ENCODE measurements at regions not wholly inside any gene's neighbourhood (a gene's known extent, or its start where the extent isn't known, plus 50 kb on each side); places are given as distances from the start of the nearest gene placed in this dataset.
"Not testable (repeated sequence)": the region's sequence is repeated elsewhere in the genome, so short reads cannot be mapped to it uniquely, and the experiment has no call there.

GRCh38 chrX:790783-791360, 160.3 kb downstream of the SHOX start:
- H3K4me3 ChIP-seq (ENCODE audit: low read length), result no peak overlapping the region
- DNase-seq (ENCODE audit: low read depth, low spot score), result no peak

DNA sequence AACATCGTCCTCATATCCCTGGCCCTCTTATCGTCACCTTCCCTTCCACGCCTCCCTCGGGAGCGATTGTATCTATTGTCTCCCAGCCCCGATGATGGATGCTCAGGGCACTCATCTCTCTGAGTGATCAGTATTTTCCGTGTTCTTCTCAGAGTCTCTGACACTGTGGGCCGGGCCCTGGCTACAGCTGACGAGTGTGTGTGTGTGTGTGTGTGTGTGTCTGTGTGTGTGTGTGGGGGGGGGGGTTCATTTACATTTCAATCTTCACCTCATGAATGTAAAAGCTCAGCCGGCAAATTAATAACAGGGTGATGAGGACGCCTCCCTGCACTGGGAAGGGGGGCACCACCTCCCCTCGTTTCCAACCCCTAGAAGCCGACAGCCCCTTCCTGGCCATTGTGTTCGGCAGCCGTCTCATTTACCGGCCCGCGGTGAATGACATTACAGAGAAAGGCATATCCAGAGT, 159.5 kb downstream of the SHOX start:
- DNase-seq (ENCODE audit: low read depth, low spot score), result no peak
- no peak overlapping the region for H3K4me3 ChIP-seq (ENCODE audit: low read length)

DNA sequence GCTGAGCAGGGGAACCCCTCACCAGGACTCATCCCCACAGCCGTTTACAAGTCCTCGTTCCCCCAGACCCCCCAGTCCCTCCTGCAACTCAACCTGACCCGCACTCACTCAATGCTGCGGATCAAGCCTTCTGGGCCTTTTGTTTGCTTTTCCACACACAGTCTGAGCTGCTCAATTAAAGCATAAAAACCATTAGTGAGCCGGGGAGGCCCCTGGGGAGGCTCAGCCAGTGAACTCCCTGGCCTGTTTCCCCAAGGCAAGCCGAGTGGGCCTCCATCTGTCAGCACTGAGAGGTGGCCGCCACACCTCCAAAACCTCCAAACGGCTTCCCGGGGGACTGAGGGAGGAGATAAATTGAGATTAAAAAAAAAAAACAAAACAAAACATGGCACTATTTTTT, 158.5 kb downstream of the SHOX start:
- DNase-seq (ENCODE audit: low read depth, low spot score), result no peak
- H3K4me3 ChIP-seq (ENCODE audit: low read length), result no peak overlapping the region

DNA sequence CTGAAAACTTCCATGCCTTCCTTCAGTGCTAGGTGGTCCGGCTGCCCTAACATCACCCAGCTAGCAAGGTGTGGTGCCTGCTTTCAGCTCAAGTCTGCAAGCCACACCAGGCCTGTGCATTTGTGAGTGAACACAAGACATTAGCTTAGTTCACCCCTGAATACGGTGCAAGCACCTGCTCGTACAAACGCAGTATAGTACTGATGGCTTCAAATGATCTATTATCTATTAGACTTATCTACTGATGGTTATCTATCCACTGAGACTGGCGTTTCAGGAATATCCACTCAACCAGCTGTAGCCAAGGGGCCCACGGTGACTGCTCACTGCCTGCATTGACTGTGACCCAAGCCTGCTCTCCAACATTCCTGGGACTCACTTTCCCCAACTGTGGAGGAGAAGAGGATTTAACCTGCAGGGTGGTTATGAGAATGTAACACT, 155.9 kb downstream of the SHOX start:
- no peak overlapping the region for H3K4me3 ChIP-seq (ENCODE audit: low read length)
- DNase-seq (ENCODE audit: low read depth, low spot score), result no peak

- H3K4me3 ChIP-seq (ENCODE audit: low read length), result no peak overlapping the region
- no peak for DNase-seq (ENCODE audit: low read depth, low spot score)
Observed at GRCh38 chrX:784829-785228, 154.2 kb downstream of the SHOX start.

DNA sequence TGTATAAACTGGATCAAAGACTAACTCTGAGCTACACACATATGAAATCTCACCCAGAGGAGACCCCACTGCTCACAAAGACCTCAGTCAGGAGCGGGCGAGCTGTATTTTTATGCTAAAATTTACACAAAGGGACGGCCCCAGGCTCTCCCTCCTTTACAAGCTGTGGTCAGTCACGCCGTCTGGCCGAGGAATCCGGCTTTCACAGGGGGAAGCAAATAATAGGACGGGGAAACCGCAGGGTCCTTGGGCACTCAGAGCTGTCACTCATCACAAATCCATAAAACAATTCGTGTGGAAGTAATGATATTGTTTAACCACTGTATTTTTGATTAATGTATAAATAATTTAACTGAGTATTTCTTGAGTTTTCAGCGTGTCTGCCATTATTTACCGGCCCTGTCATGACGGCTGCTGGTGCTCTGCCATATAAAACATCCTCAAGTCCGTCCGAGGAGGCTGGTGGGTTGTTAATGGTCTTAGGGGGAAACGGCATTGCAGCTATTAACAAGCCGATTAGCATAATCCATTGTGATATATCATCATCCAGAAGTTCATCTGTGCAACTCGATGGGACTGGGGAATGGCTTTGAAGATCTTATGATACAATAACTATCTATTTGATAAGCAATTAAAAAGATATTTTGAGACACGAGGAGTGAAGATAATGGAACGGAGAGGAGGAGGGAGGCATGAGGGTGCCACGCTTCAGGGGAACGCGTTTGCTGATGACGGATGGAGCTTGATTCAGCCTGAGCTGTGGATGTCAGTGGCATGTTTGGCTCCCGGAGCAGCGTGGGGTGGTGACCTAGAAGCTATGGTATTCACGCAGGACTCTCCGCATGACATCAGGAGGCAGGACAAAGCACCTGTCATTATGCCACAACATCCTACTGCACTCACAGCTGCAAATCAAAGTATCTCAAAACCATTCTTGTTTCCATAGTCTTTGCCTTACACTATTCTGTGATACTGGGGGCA, 150.9 kb downstream of the SHOX start:
- H3K4me3 ChIP-seq (ENCODE audit: low read length), result no peak overlapping the region
- DNase-seq (ENCODE audit: low read depth, low spot score), result no peak

DNA sequence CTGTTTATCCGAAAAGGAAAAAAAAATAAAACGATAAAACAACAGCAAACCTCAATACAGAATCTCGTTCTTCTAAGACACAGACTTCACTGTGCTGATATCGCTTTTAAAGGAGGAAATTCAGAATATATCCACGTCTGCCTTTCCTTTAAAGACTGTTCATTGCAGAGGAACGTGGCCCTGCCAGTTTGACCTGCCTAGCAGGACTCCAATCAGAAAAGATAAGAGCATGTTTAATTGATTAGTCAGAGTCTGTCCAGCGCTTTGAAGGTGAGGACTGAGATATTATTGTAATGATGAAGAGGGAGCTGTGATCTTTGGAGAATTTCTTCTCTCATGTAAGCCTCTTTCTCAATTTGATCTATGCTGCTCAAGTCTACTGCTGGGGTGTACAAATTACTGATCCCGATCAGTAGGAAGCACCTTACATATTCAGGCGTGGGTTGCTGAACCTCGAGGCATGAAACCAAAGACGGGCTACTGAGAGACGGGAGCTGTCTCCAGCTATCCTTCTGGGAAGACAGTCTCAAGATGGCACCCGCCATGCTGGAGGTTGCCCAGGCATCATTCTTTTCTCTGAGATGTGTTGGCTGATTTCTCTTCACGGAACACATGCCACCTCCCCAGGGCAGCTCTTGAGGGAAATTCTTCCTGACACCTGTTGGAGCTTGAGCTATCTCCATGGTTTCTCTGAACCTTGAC, 146.1 kb downstream of the SHOX start:
- no peak overlapping the region for H3K4me3 ChIP-seq (ENCODE audit: low read length)
- no peak for DNase-seq (ENCODE audit: low read depth, low spot score)

GRCh38 chrX:776061-776460, 145.5 kb downstream of the SHOX start:
- DNase-seq (ENCODE audit: low read depth, low spot score), result no peak

GRCh38 chrX:774536-774935, 143.9 kb downstream of the SHOX start:
- no peak for DNase-seq (ENCODE audit: low read depth, low spot score)
- no peak overlapping the region for H3K4me3 ChIP-seq (ENCODE audit: low read length)

More at GRCh38 chrX:776061-776460, 145.5 kb downstream of the SHOX start:
- H3K4me3 ChIP-seq (ENCODE audit: low read length), result no peak overlapping the region

DNA sequence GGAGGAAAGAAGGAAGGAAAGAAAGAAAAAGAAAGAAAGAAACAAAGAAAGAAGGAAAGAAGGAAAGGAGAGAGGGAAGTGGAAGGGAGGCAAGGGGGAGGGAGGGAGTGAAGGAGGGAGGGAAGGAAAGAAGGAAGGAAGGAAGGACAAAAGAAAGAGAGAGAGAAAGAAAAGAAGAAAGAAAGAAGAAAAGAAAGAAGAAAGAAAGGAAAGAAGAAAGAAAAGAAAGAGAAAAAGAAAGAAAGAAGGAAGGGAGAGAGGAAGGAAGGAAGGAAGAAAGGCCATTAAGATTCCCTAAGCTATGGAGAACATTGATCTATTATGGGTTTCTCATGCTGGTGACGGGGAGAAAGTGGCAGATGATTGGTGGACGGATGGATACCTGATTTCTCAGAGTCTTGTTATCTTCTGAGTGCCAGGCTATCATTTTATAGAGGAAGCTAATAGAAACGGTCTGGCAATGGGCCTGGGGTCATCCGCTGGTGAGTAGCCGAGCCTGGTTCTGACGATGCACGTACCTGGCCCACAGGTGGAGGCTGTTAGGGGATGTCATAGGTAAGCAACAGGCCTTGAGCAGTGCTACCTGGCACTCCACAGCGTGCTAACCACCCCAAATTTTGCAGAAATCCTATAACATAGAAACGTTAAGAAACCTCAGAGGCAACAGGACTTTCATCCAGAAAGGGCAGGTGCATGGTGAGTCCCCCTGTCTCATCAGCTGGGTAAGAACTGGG, 142.9 kb downstream of the SHOX start:
- H3K4me3 ChIP-seq (ENCODE audit: low read length), result no peak overlapping the region
- no peak for DNase-seq (ENCODE audit: low read depth, low spot score)

GRCh38 chrX:771536-771935, 140.9 kb downstream of the SHOX start:
- no peak overlapping the region for H3K4me3 ChIP-seq (ENCODE audit: low read length)
- no peak for DNase-seq (ENCODE audit: low read depth, low spot score)

DNA sequence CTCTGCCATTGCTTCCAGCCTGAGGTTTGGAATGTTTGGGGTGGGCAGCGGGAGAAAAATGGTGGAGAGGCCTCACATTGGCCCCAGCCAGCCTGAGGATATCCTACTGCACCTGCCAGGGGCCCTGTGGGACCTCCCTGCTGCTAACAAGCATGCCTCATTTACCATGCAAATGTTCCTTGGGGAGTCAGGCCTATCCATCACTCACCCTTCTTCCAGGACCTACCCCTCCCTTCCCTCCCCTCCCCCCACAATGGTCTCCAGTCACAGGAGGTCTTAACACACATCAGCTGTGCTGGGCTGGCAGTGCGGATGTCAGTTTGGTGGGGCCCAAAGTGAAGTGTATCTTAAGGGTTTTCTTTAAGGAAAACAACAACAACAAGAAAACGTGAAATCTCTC, 139.2 kb downstream of the SHOX start:
- no peak overlapping the region for H3K4me3 ChIP-seq (ENCODE audit: low read length)
- DNase-seq (ENCODE audit: low read depth, low spot score), result no peak

DNA sequence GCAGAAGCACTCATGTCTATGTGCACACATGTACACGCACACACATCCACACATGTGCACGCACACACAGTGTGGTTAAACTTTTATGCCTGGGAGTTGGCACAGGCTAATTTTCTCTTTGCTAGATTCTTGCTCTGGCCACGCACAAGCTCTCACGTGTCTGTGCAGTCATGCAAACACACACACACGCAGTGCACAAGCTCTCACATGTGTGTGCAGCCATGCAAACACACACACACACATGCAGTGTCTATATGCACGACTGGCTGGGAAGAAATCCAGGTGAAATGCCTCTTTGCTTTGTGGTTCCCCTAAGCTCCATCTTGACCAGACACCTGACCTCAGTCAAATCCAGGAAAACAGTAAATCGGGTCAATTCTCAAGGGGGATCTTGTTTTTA, 138.0 kb downstream of the SHOX start:
- no peak for DNase-seq (ENCODE audit: low read depth, low spot score)
- H3K4me3 ChIP-seq (ENCODE audit: low read length), result no peak overlapping the region

- H3K4me3 ChIP-seq (ENCODE audit: low read length), result no peak overlapping the region
- no peak for DNase-seq (ENCODE audit: low read depth, low spot score)
Observed at GRCh38 chrX:758917-759316, 128.3 kb downstream of the SHOX start.

DNA sequence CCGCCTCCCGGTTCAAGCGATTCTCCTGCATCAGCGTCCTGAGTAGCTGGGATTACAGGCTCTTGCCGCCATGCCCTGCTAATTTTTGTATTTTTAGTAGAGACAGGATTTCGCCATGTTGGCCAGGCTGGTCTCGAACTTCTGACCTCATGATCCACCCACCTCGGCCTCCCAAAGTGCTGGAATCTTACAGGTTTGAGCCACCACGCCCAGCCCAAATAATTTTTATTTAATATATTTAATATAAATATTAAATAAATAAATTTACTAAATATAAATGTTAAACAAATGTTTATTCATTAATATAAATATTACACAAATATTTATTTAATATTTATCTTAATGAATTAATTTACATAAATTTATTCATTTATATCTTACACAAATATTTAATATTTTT, 120.2 kb downstream of the SHOX start:
- no peak overlapping the region for H3K4me3 ChIP-seq (ENCODE audit: low read length)

DNA sequence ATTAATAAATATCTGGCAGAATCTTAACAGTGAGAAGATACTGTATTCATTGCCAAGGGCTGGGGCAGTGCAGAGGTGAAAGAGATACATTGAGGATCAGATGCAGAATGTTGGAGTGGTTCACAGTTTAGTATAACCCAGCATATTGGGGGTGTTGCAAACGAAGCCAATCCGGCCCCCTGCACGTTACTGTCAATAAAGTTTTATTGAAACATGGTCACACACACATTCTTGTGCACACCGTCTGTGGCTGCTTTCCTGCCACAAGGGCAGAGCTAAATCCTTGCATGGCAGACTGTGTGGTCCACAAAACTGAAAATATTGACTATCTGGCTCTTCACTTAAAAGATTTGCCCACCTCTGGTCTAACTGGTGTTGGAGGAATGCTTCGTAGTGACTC, 119.7 kb downstream of the SHOX start:
- no peak for DNase-seq (ENCODE audit: low read depth, low spot score)

More for the DNA sequence above, 120.2 kb downstream of the SHOX start:
- DNase-seq (ENCODE audit: low read depth, low spot score), result no peak

GRCh38 chrX:747176-747575, 116.6 kb downstream of the SHOX start:
- H3K4me3 ChIP-seq (ENCODE audit: low read length), result no peak overlapping the region
- DNase-seq (ENCODE audit: low read depth, low spot score), result no peak

More for the DNA sequence above, 119.7 kb downstream of the SHOX start:
- no peak overlapping the region for H3K4me3 ChIP-seq (ENCODE audit: low read length)

DNA sequence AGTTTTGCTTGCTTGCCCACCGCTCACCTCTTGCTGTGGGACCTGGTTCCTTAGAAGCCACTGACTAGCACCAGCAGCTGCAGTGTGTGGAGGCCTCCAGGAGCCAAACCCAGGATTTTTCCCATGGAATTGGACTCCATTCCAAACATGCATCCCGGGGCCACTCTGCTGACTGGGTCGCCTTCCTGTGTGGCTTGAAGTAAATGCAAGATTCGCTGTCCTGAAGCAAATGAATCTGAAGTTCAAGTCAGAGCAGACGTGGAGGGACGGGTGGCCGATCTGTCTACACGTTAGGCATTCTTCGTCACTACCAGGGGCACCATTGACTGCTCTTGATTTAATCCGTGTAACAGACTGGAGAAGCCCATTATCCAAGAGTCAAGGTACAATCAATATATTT, 109.0 kb downstream of the SHOX start:
- no peak overlapping the region for H3K4me3 ChIP-seq (ENCODE audit: low read length)
- DNase-seq (ENCODE audit: low read depth, low spot score), result no peak

GRCh38 chrX:737021-737420, 106.4 kb downstream of the SHOX start:
- not testable (repeated sequence) for H3K4me3 ChIP-seq (ENCODE audit: low read length); DNase-seq (ENCODE audit: low read depth, low spot score)
